MM.1S (cell line): ENCODE measurements at regions not wholly inside any gene's neighbourhood (a gene's known extent, or its start where the extent isn't known, plus 50 kb on each side); places are given as distances from the start of the nearest gene placed in this dataset.

Experiments used
- DNase-seq: peaks from one replicate; pipeline ENCODE4 v3.0.0-alpha.2; 2015
- H2AFZ ChIP-seq: fragments of 300-600 bp; sonication (generic); 2 replicates; pipeline ENCODE4 v1.6.0; 2016; ENCODE audit warnings: antibody characterized with exemption, low read length
- H3F3A ChIP-seq: fragments of 300-600 bp; sonication (generic); 2 replicates; pipeline ENCODE4 v1.6.1; 2016; ENCODE audit warnings: mild to moderate bottlenecking, antibody characterized with exemption, low read length, moderate library complexity, mixed read lengths; ENCODE audit not compliant: insufficient read depth
- H3K27ac ChIP-seq: fragments of 300-600 bp; sonication (generic); 2 replicates; pipeline ENCODE4 v1.5.1; 2016; ENCODE audit warnings: mild to moderate bottlenecking, low read length
- H3K27me3 ChIP-seq: fragments of 300-600 bp; sonication (generic); replicated peaks from 2 replicates; pipeline ENCODE4 v1.6.0; 2016; ENCODE audit warnings: low read length; ENCODE audit not compliant: insufficient read depth
- H3K36me3 ChIP-seq: fragments of 300-600 bp; sonication (generic); replicated peaks from 2 replicates; pipeline ENCODE4 v1.6.1; 2016; ENCODE audit warnings: mild to moderate bottlenecking, low read length, mixed read lengths; ENCODE audit not compliant: insufficient read depth
- H3K4me1 ChIP-seq: fragments of 300-600 bp; sonication (generic); 2 replicates; pipeline ENCODE4 v1.6.1; 2016; ENCODE audit warnings: low read length, mixed read lengths
- H3K4me2 ChIP-seq: fragments of 300-600 bp; sonication (generic); 2 replicates; pipeline ENCODE4 v1.6.0; 2016; ENCODE audit warnings: low read depth, low read length
- H3K4me3 ChIP-seq: fragments of 300-600 bp; sonication (generic); 2 replicates; pipeline ENCODE4 v1.5.1; 2016; ENCODE audit warnings: low read length, mixed read lengths
- H3K79me2 ChIP-seq: fragments of 300-600 bp; sonication (generic); 2 replicates; pipeline ENCODE4 v1.6.1; 2016; ENCODE audit warnings: mixed run types, low read length, mixed read lengths
- H3K9ac ChIP-seq: fragments of 300-600 bp; sonication (generic); 2 replicates; pipeline ENCODE4 v1.6.1; 2016; ENCODE audit warnings: low read length, mixed read lengths
- H3K9me2 ChIP-seq: fragments of 300-600 bp; sonication (generic); replicated peaks from 2 replicates; pipeline ENCODE4 v1.6.1; 2016; ENCODE audit warnings: mild to moderate bottlenecking, low read length, mixed read lengths; ENCODE audit not compliant: insufficient read depth
- H3K9me3 ChIP-seq: fragments of 300-600 bp; sonication (generic); replicated peaks from 2 replicates; pipeline ENCODE4 v1.6.1; 2016; ENCODE audit warnings: mild to moderate bottlenecking, low read length, mixed read lengths; ENCODE audit not compliant: insufficient read depth
- H4K20me1 ChIP-seq: fragments of 300-600 bp; sonication (generic); 2 replicates; pipeline ENCODE4 v1.6.1; 2016; ENCODE audit warnings: mild to moderate bottlenecking, low read length, moderate library complexity, mixed read lengths; ENCODE audit not compliant: insufficient read depth
- CTCF ChIP-seq: fragments of 300-600 bp; sonication (generic); IDR thresholded peaks from 2 replicates; pipeline ENCODE4 v1.5.1; 2016; ENCODE audit warnings: antibody characterized with exemption, low read length, mixed read lengths
- EZH2 ChIP-seq: fragments of 300-600 bp; sonication (generic); optimal IDR thresholded peaks from 2 replicates; pipeline ENCODE3; 2017; ENCODE audit warnings: low read depth, mild to moderate bottlenecking, antibody characterized with exemption, low read length, mixed read lengths
- EZH2phosphoT487 ChIP-seq: fragments of 300-600 bp; sonication (generic); IDR thresholded peaks from 2 replicates; pipeline ENCODE4 v1.6.1; 2018; ENCODE audit warnings: antibody characterized with exemption, low read length

- 0 out of 2 replicates have a peak, but pooled peaks cover 4% of the 10 kb centered on the region for H3K27me3 ChIP-seq
- H3F3A ChIP-seq, result no peaks in the 10 kb centered on the region
- H3K9ac ChIP-seq, result no peak overlapping the region
- TF ChIP-seq EZH2 (no peak), CTCF (no peak), EZH2phosphoT487 (no peak)
- DNase-seq, result no peak
- H3K4me3 ChIP-seq, result no peak overlapping the region
- H3K9me3 ChIP-seq, result no peaks in the 10 kb centered on the region
- H2AFZ ChIP-seq, result no peak overlapping the region
- no peaks in the 10 kb centered on the region for H3K79me2 ChIP-seq
- H4K20me1 ChIP-seq, result no peaks in the 10 kb centered on the region
- H3K27ac ChIP-seq, result no peak overlapping the region
- H3K36me3 ChIP-seq, result no peaks in the 10 kb centered on the region
- 0 out of 2 replicates have a peak, but pooled peaks cover 1% of the 10 kb centered on the region for H3K4me1 ChIP-seq
- H3K4me2 ChIP-seq, result no peak overlapping the region
- H3K9me2 ChIP-seq, result no peaks in the 10 kb centered on the region
Measured at GRCh38 chr5:68375540-68375939, 160.0 kb downstream of the PIK3R1 start.

- H3K27ac ChIP-seq, result no peak overlapping the region
- H3K9ac ChIP-seq, result no peak overlapping the region
- H3K9me2 ChIP-seq, result no peaks in the 10 kb centered on the region
- H3K4me3 ChIP-seq, result no peak overlapping the region
- H3K79me2 ChIP-seq, result no peaks in the 10 kb centered on the region
- no peaks in the 10 kb centered on the region for H3K36me3 ChIP-seq
- TF ChIP-seq EZH2 (no peak), EZH2phosphoT487 (no peak), CTCF (no peak)
- no peak for DNase-seq
- no peaks in the 10 kb centered on the region for H3F3A ChIP-seq
- no peaks in the 10 kb centered on the region for H3K9me3 ChIP-seq
- H3K4me1 ChIP-seq, result no peaks in the 10 kb centered on the region
- H2AFZ ChIP-seq, result no peak overlapping the region
- H4K20me1 ChIP-seq, result no peaks in the 10 kb centered on the region
- no peak overlapping the region for H3K4me2 ChIP-seq
- H3K27me3 ChIP-seq, result 0 out of 2 replicates have a peak, but pooled peaks cover 4% of the 10 kb centered on the region
Measured at GRCh38 chr5:68376935-68377334, 161.4 kb downstream of the PIK3R1 start.

GRCh38 chr5:68377733-68378132, 162.2 kb downstream of the PIK3R1 start:
- no peak overlapping the region for H3K9ac ChIP-seq
- no peaks in the 10 kb centered on the region for H3K36me3 ChIP-seq
- H3K27me3 ChIP-seq, result no peaks in the 10 kb centered on the region
- H3K9me2 ChIP-seq, result no peaks in the 10 kb centered on the region
- H3K9me3 ChIP-seq, result no peaks in the 10 kb centered on the region
- H3K4me2 ChIP-seq, result no peak overlapping the region
- DNase-seq, result no peak
- H3K79me2 ChIP-seq, result no peaks in the 10 kb centered on the region
- H3K4me1 ChIP-seq, result no peaks in the 10 kb centered on the region
- H4K20me1 ChIP-seq, result no peaks in the 10 kb centered on the region
- TF ChIP-seq CTCF, result no peak
- no peak for TF ChIP-seq EZH2phosphoT487
- TF ChIP-seq EZH2, result no peak
- no peaks in the 10 kb centered on the region for H3F3A ChIP-seq
- H3K27ac ChIP-seq, result no peak overlapping the region
- no peak overlapping the region for H2AFZ ChIP-seq
- H3K4me3 ChIP-seq, result no peak overlapping the region
